Coronary artery (tissue), 2 donors: ENCODE measurements at regions not wholly inside any gene's neighbourhood (a gene's known extent, or its start where the extent isn't known, plus 50 kb on each side); places are given as distances from the start of the nearest gene placed in this dataset.

ENCODE experiments used
- DNase-seq: peaks from one replicate; pipeline ENCODE4 v3.0.0-alpha.2; 2017; ENCODE audit warnings: low spot score
- H3K27ac ChIP-seq, 2 donors: fragments of 200-600 bp; sonication (generic); one replicate each; pipeline ENCODE4 v1.5.1; 2016 to 2019
- H3K4me3 ChIP-seq: fragments of 200-600 bp; sonication (generic); 2 replicates; pipeline ENCODE4 v1.5.1; 2016; ENCODE audit warnings: mild to moderate bottlenecking, moderate library complexity
- TF ChIP-seq, protein P1 (sequence below): fragments of 200-600 bp; sonication (generic); IDR thresholded peaks from one replicate; pipeline ENCODE4 v1.5.1; 2019; ENCODE audit warnings: antibody characterized with exemption

DNA sequence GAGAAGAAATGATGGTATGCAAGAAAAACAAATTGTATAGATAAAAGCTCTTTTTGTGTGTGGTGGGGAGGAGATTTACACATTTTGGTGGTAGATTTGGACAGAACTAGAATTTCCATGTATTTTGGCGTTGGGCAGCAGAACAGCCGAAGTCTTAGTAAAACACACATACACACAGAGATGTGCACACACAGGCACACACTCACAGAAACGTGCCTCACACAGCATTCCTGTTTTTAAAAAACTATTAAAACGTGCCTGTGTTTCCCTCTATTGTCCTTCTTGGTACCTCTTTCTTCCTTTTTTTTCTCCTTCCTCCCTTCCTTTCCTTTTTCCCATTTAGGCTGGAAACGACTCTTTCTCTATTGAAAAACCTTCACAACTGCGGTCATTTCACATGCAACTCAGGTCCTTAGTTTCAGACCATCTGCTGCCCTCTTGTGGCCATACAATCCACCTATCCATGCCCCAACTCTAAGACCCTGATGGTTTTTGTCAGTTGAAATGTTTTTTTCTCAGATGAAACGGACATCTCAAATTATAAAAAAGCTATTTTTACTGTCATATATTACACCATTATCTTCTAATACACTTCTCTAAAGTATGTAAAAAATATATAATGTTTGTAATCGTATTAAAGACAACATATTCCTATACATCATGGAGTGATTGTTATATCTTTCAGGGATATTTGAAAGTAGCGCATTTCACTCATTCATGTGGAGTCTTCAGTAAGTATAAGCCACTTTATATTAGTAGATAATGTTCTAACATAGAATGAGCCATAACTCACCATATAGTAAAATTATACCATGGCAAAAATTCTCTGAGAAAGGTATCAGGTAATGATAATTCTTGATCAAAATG lies 386.7 kb upstream of the NOVA1 start:
- DNase-seq: no peak
- Histone ChIP-seq H3K27ac (no peak overlapping the region), H3K4me3 (no peak overlapping the region)
- TF ChIP-seq, protein P1, sequence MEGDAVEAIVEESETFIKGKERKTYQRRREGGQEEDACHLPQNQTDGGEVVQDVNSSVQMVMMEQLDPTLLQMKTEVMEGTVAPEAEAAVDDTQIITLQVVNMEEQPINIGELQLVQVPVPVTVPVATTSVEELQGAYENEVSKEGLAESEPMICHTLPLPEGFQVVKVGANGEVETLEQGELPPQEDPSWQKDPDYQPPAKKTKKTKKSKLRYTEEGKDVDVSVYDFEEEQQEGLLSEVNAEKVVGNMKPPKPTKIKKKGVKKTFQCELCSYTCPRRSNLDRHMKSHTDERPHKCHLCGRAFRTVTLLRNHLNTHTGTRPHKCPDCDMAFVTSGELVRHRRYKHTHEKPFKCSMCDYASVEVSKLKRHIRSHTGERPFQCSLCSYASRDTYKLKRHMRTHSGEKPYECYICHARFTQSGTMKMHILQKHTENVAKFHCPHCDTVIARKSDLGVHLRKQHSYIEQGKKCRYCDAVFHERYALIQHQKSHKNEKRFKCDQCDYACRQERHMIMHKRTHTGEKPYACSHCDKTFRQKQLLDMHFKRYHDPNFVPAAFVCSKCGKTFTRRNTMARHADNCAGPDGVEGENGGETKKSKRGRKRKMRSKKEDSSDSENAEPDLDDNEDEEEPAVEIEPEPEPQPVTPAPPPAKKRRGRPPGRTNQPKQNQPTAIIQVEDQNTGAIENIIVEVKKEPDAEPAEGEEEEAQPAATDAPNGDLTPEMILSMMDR: no peak

DNA sequence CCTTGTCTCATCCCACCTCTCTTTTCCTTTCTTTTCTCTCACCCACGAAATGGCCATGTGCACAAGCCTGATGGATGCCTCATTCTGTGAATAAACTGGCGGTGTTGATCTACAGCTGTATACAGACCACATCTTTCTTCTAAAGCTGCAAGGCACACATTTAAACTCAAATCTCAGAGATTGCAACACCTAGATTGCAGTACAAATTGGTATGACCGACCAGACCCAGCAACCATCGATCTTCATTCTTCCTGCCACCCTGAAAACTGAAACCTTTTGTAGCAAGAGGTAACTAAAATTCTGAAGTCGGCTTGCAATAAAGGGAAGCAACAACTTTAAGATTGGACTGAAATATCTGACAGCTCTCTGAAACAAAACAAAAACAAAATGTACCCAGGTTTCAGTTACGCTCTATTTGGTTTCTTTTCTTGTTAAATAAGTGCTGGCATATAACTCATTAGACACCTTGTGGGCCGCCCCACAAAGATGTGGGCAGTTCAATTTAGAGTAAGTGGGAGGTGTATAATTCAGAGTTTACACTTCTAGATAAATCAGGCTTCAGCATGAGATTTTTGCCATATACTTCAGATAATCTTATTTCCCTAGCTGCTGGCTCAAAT lies 390.0 kb upstream of the NOVA1 start:
- no peak overlapping the region for H3K27ac ChIP-seq
- TF ChIP-seq, protein P1: no peak
- no peak overlapping the region for H3K4me3 ChIP-seq
- DNase-seq: no peak

DNA sequence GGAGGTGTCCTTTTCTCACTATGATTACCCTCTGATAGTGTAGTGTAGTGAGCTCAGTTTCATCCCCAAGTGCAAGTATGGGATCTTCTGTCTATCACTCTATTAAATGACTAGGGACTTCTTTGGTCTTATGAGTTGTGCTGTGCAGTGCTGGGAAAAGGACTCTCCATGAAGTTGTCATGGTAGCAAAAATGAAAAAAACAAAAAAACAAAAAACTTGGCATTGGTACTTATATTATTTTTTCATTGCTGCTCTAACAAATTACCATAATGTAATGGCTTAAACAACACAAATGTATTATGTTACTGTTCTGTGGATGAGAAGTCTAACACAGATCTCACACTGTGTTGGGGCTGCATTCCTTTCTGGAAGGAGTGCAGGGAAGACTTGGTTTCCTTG lies 393.1 kb upstream of the NOVA1 start:
- TF ChIP-seq, protein P1: no peak
- DNase-seq: no peak
- H3K4me3 ChIP-seq: no peak overlapping the region

DNA sequence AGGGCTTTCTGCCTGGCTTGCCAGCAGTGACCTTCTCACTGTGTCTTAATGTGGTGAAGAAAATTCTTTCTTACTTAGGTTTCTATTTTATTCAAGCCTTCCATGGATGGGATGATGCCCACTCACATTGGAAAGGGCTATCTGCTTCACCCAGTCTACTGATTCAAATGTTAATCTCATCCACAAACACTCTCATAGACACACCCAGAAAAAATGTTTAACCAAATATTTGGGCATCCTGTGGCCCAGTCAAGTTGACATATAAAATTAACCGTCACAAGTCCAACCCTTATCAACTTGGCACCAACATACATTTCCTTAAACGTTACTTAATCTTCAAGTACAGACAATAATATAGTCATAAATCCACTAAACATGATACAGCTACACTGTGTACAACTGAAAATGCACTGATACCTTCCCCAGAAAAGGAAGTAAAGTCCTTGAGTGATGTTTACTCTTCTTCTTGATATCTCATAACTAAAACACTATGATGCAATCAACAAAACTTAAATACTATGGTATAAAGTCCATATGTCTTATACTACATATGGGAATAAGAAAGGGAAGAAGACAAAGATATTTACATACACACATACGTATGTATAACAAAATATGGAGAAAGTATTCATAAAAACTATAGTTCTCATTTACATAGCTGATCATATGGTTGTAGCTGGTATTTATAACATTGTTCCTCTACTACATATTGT lies 394.7 kb upstream of the NOVA1 start:
- TF ChIP-seq, protein P1: no peak
- H3K4me3 ChIP-seq: no peak overlapping the region
- DNase-seq: no peak
- H3K27ac ChIP-seq: no peak overlapping the region

More for the DNA sequence above, 393.1 kb upstream of the NOVA1 start:
- H3K27ac ChIP-seq: no peak overlapping the region

DNA sequence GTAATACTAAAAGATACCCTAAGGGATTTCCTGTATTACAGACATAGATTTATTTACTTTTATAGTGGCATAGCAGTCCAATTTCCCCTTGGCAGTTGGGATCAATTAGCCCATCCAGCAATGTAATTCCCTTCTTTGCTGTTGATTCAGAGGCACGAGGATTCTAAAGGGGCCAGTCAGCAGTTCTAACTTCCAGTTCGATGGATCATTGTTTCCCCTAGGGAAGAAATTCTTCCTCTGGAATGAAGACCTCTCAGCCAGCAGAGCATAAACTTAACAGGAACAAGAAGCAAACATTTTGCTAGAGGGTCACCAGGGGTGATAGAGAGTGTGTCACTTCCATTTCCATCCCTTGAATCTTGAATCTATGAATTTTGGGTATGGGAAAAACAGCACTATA lies 395.7 kb upstream of the NOVA1 start:
- TF ChIP-seq, protein P1: no peak
- DNase-seq: no peak
- H3K4me3 ChIP-seq: no peak overlapping the region
- H3K27ac ChIP-seq: no peak overlapping the region

DNA sequence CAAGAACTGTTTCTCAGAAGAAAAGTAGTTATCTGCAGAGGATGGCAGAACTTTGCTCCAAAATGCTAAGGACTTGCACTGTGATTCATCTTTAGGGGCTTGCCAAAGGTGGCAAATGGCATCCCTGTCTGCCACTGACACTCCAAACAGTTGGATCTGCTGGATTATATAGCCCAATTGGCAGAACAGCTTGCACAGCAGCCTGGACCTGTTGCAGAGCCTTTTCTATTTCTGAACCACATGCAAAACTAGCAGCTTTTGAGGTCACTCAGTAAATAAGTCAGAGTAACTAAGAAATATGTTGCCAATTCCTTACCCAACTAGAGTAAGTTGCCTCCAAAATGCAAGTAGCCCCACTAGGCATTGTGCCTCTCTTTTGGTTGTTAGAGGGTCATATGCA lies 397.5 kb upstream of the NOVA1 start:
- TF ChIP-seq, protein P1: no peak
- Histone ChIP-seq H3K27ac (no peak overlapping the region), H3K4me3 (no peak overlapping the region)
- no peak for DNase-seq
